NCI-H1417 treated with DMSO at 0.1 percent for 48 hours (cell line): ENCODE measurements at regions not wholly inside any gene's neighbourhood (a gene's known extent, or its start where the extent isn't known, plus 50 kb on each side); places are given as distances from the start of the nearest gene placed in this dataset.

ENCODE experiments used
- DNase-seq: peaks from one replicate; lab custom pipeline; 2025; lab: John Stamatoyannopoulos, UW

- no peak for DNase-seq
These were observed 1783.5 kb upstream of the WWC1 start for GRCh38 chr5:166507810-166508425.

GRCh38 chr5:166509085-166509484 lies 1782.4 kb upstream of the WWC1 start:
- no peak for DNase-seq

- DNase-seq: no peak
These were observed 1773.5 kb upstream of the WWC1 start for GRCh38 chr5:166517976-166518375.

GRCh38 chr5:166523206-166523605 lies 1768.2 kb upstream of the WWC1 start:
- no peak for DNase-seq

GRCh38 chr5:166529200-166529599 lies 1762.2 kb upstream of the WWC1 start:
- DNase-seq: no peak

GRCh38 chr5:166532456-166533220 lies 1758.8 kb upstream of the WWC1 start:
- DNase-seq: no peak

- no peak for DNase-seq
These were observed 1755.8 kb upstream of the WWC1 start for GRCh38 chr5:166535641-166536040.

GRCh38 chr5:166540156-166540555 lies 1751.3 kb upstream of the WWC1 start:
- no peak for DNase-seq

- DNase-seq: no peak
These were observed 1740.1 kb upstream of the WWC1 start for GRCh38 chr5:166551384-166551783.

GRCh38 chr5:166553778-166554177 lies 1737.7 kb upstream of the WWC1 start:
- DNase-seq: no peak

GRCh38 chr5:166561759-166562158 lies 1729.7 kb upstream of the WWC1 start:
- DNase-seq: no peak

- no peak for DNase-seq
These were observed 1729.2 kb upstream of the WWC1 start for GRCh38 chr5:166562246-166562645.

GRCh38 chr5:166566725-166567124 lies 1724.7 kb upstream of the WWC1 start:
- DNase-seq: no peak

- DNase-seq: no peak
These were observed 1720.6 kb upstream of the WWC1 start for GRCh38 chr5:166570865-166571264.

GRCh38 chr5:166571668-166572067 lies 1719.8 kb upstream of the WWC1 start:
- DNase-seq: no peak

- no peak for DNase-seq
These were observed 1715.1 kb upstream of the WWC1 start for GRCh38 chr5:166576323-166576722.

GRCh38 chr5:166581826-166582225 lies 1709.6 kb upstream of the WWC1 start:
- no peak for DNase-seq

- no peak for DNase-seq
These were observed 1709.0 kb upstream of the WWC1 start for GRCh38 chr5:166582416-166582815.

- no peak for DNase-seq
These were observed 1696.9 kb upstream of the WWC1 start for GRCh38 chr5:166594567-166594966.

GRCh38 chr5:166595274-166595951 lies 1696.0 kb upstream of the WWC1 start:
- no peak for DNase-seq

GRCh38 chr5:166596043-166596442 lies 1695.4 kb upstream of the WWC1 start:
- DNase-seq: no peak

- no peak for DNase-seq
These were observed 1689.2 kb upstream of the WWC1 start for GRCh38 chr5:166602271-166602670.

GRCh38 chr5:166617507-166617906 lies 1673.9 kb upstream of the WWC1 start:
- no peak for DNase-seq
